HT-29 (cell line): ENCODE measurements at regions not wholly inside any gene's neighbourhood (a gene's known extent, or its start where the extent isn't known, plus 50 kb on each side); places are given as distances from the start of the nearest gene placed in this dataset.

Source experiments
- DNase-seq: peaks from one replicate; pipeline ENCODE4 v3.0.0-alpha.2; 2015; ENCODE audit warnings: low spot score

GRCh38 chrX:44042116-44042515, 68.9 kb upstream of the NDP start:
- DNase-seq = no peak

GRCh38 chrX:44040406-44040805, 67.2 kb upstream of the NDP start:
- DNase-seq = no peak

- DNase-seq = no peak
Measured at GRCh38 chrX:44039556-44039955, 66.4 kb upstream of the NDP start.

DNA sequence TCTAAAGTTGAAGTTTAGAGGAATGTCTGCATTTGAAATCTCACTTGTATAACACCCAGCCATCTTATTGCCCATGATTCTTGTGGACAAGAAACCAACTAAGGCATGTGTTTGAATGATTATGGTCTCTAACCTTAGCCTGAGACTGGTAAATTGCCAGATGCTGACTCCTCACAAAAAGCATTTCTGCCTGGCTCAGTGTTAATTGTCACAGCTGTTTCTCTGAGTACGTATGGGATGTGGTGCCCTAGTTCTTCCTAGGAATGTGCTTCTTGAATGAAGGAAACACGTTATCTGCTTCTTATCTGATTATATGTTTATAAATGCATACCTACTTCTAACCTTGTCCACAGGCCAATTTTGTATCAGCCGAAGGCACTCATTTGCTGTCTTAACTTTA, 63.1 kb upstream of the NDP start:
- DNase-seq = no peak

- no peak for DNase-seq
Measured at GRCh38 chrX:44035571-44035970, 62.4 kb upstream of the NDP start.

- no peak for DNase-seq
Measured at GRCh38 chrX:44032479-44032878, 59.3 kb upstream of the NDP start.

- no peak for DNase-seq
Measured at GRCh38 chrX:44025555-44025954, 52.4 kb upstream of the NDP start.
